CD14-positive monocyte (primary cell): ENCODE measurements at regions not wholly inside any gene's neighbourhood (a gene's known extent, or its start where the extent isn't known, plus 50 kb on each side); places are given as distances from the start of the nearest gene placed in this dataset.

Source experiments
- DNase-seq, 3 donors: peaks; one replicate each; pipeline ENCODE4 v3.0.0-alpha.2; 2011 to 2022
- H2AFZ ChIP-seq: 2 replicates; pipeline ENCODE4 v1.6.0; 2012; ENCODE audit warnings: mild to moderate bottlenecking, low read depth, low read length, inconsistent platforms; ENCODE audit not compliant: insufficient read depth, poor library complexity, severe bottlenecking
- H3K27ac ChIP-seq, 2 donors: 1 replicate in 1 of 2; 2 replicates in 1 of 2; pipeline ENCODE4 v1.5.1; 2012 to 2013; ENCODE audit warnings: low read length in 2 of 2, control low read depth in 1 of 2, inconsistent platforms in 1 of 2, low read depth in 1 of 2, mild to moderate bottlenecking in 1 of 2
- H3K27me3 ChIP-seq, 2 donors: one replicate each; pipeline versions ENCODE4 v1.6.0 to v1.6.1; 2011 to 2013; ENCODE audit warnings: low read length in 2 of 2; ENCODE audit not compliant: control insufficient read depth in 2 of 2, insufficient read depth in 2 of 2
- H3K36me3 ChIP-seq, 2 donors: replicated peaks in 1 of 2; 1 replicate in 1 of 2; 2 replicates in 1 of 2; pipeline versions ENCODE4 v1.5.1 to v1.6.1; 2012 to 2013; ENCODE audit warnings: low read length in 2 of 2, control low read depth in 1 of 2, inconsistent platforms in 1 of 2, mild to moderate bottlenecking in 1 of 2; ENCODE audit not compliant: insufficient read depth in 2 of 2, control insufficient read depth in 1 of 2
- H3K4me1 ChIP-seq, 2 donors: 1 replicate in 1 of 2; 2 replicates in 1 of 2; pipeline versions ENCODE4 v1.5.1 to v1.6.1; 2012 to 2013; ENCODE audit warnings: low read length in 2 of 2, control low read depth in 1 of 2, inconsistent platforms in 1 of 2, mild to moderate bottlenecking in 1 of 2, moderate library complexity in 1 of 2; ENCODE audit not compliant: insufficient read depth in 2 of 2, control insufficient read depth in 1 of 2
- H3K4me2 ChIP-seq: replicated peaks from 2 replicates; pipeline ENCODE3; 2012; ENCODE audit warnings: low read length, moderate library complexity, mild to moderate bottlenecking; ENCODE audit not compliant: poor library complexity, severe bottlenecking; ENCODE audit errors: extremely low read depth
- H3K4me3 ChIP-seq, 3 experiments: fragments of 200-600 bp in 1 of 3; sonication (generic) in 1 of 3; replicated peaks in 1 of 3; 1 replicate in 2 of 3; 2 replicates in 1 of 3; pipeline ENCODE4 v1.5.1; 2011 to 2013; ENCODE audit warnings: low read length in 3 of 3, mild to moderate bottlenecking in 3 of 3, control low read depth in 2 of 3, low read depth in 2 of 3, inconsistent platforms in 1 of 3, moderate library complexity in 1 of 3
- H3K79me2 ChIP-seq: 2 replicates; pipeline ENCODE4 v1.6.0; 2012; ENCODE audit warnings: mild to moderate bottlenecking, control low read depth, inconsistent platforms, low read length, moderate library complexity; ENCODE audit not compliant: insufficient read depth
- H3K9ac ChIP-seq: 2 replicates; pipeline ENCODE4 v1.6.0; 2017; ENCODE audit warnings: low read length, mild to moderate bottlenecking; ENCODE audit not compliant: insufficient read depth, poor library complexity, severe bottlenecking
- H3K9me3 ChIP-seq, 2 donors: replicated peaks in 1 of 2; 1 replicate in 1 of 2; 2 replicates in 1 of 2; pipeline versions ENCODE4 v1.5.1 to v1.6.1; 2012 to 2013; ENCODE audit warnings: low read length in 2 of 2, control low read depth in 1 of 2; ENCODE audit not compliant: control insufficient read depth in 1 of 2, insufficient read depth in 1 of 2
- H4K20me1 ChIP-seq: 2 replicates; pipeline ENCODE4 v1.6.0; 2012; ENCODE audit warnings: mild to moderate bottlenecking, low read length, control low read depth, moderate library complexity; ENCODE audit not compliant: insufficient read depth
- H3K27ac Mint-ChIP-seq, 7 donors: one replicate each; pipeline ENCODE4 v1.8.0; 2020; ENCODE audit warnings: mild to moderate bottlenecking in 7 of 7, mixed read lengths in 7 of 7, moderate library complexity in 6 of 7, inconsistent platforms in 2 of 7
- H3K27me3 Mint-ChIP-seq, 3 donors: one replicate each; pipeline ENCODE4 v1.8.0; 2021 to 2022; ENCODE audit warnings: low read depth in 3 of 3, mild to moderate bottlenecking in 3 of 3, mixed read lengths in 3 of 3, moderate library complexity in 3 of 3, inconsistent platforms in 1 of 3
- H3K36me3 Mint-ChIP-seq, 2 donors: one replicate each; pipeline ENCODE4 v1.8.0; 2020; ENCODE audit warnings: mixed read lengths in 2 of 2, inconsistent platforms in 1 of 2, mild to moderate bottlenecking in 1 of 2
- H3K4me1 Mint-ChIP-seq: one replicate; pipeline ENCODE4 v1.8.0; 2020; ENCODE audit warnings: mild to moderate bottlenecking, mixed read lengths
- H3K4me3 Mint-ChIP-seq, 2 donors: one replicate each; pipeline ENCODE4 v1.8.0; 2020; ENCODE audit warnings: mild to moderate bottlenecking in 2 of 2, mixed read lengths in 2 of 2, moderate library complexity in 1 of 2
- H3K9me3 Mint-ChIP-seq, 7 donors: one replicate each; pipeline ENCODE4 v1.8.0; 2020 to 2022; ENCODE audit warnings: mixed read lengths in 7 of 7, mild to moderate bottlenecking in 6 of 7, moderate library complexity in 6 of 7, inconsistent platforms in 2 of 7
- CTCF ChIP-seq: fragments of 200-600 bp; IDR thresholded peaks from one replicate; pipeline ENCODE4 v1.8.0; 2022; ENCODE audit warnings: antibody characterized with exemption, mild to moderate bottlenecking
- WGBS: methylation state at CpG from one replicate; pipeline ENCODE4 v1.1.5; 2013; ENCODE audit warnings: missing lambda C conversion rate; ENCODE audit not compliant: insufficient coverage; 5-methylcytosine and 5-hydroxymethylcytosine counted together
- intact Hi-C, 2 donors: fragments of 100-400 bp; cut with micrococcal nuclease; formaldehyde crosslinking; loops; one replicate each; pipeline versions ENCODE4 v1.15.0 to v1.15.1; 2023

- no peaks in the 10 kb centered on the region for H4K20me1 ChIP-seq
- no peak for TF ChIP-seq CTCF
- no peak for DNase-seq
- Mint-ChIP-seq H3K9me3 (peaks cover 0 to 9% (median 6%) of the 10 kb centered on the region in 7 donors), H3K4me3 (no peak overlapping the region), H3K36me3 (peaks cover 0 to 2% of the 10 kb centered on the region in 2 donors), H3K27me3 (peaks cover 4 to 6% (median 5%) of the 10 kb centered on the region in 3 donors), H3K27ac (no peak overlapping the region), H3K4me1 (no peaks in the 10 kb centered on the region)
- 100% methylated on average over 4 of the region's 4 CpGs for WGBS
- H3K4me2 ChIP-seq, result no peak overlapping the region
- H3K79me2 ChIP-seq, result no peaks in the 10 kb centered on the region
- no peaks in the 10 kb centered on the region for H3K36me3 ChIP-seq
- H3K9me3 ChIP-seq, result peaks cover 0 to 7% of the 10 kb centered on the region in 2 donors
- H3K27ac ChIP-seq, result no peak overlapping the region
- intact Hi-C loops, result no loop called here
- H3K4me3 ChIP-seq, result no peak overlapping the region
- H3K27me3 ChIP-seq, result no peaks in the 10 kb centered on the region
- no peak overlapping the region for H3K9ac ChIP-seq
- H2AFZ ChIP-seq, result no peak overlapping the region
- no peaks in the 10 kb centered on the region for H3K4me1 ChIP-seq
These were observed 304.9 kb downstream of the TLE3 start for GRCh38 chr15:69792823-69793222.

- H3K27ac ChIP-seq, result no peak overlapping the region
- peaks cover 0 to 7% of the 10 kb centered on the region in 2 donors for H3K9me3 ChIP-seq
- peaks cover 4 to 6% (median 5%) of the 10 kb centered on the region in 3 donors for H3K27me3 Mint-ChIP-seq
- H2AFZ ChIP-seq, result no peak overlapping the region
- WGBS, result 85% methylated on average over 8 of the region's 9 CpGs
- H3K79me2 ChIP-seq, result no peaks in the 10 kb centered on the region
- H3K27ac Mint-ChIP-seq, result no peak overlapping the region
- intact Hi-C loops, result no loop called here
- no peaks in the 10 kb centered on the region for H3K36me3 ChIP-seq
- no peak overlapping the region for H3K9ac ChIP-seq
- no peaks in the 10 kb centered on the region for H4K20me1 ChIP-seq
- no peak overlapping the region for H3K4me3 ChIP-seq
- H3K4me1 ChIP-seq, result peaks cover 3 to 4% of the 10 kb centered on the region in 2 donors
- peaks cover 3% of the 10 kb centered on the region for H3K4me1 Mint-ChIP-seq
- no peak for TF ChIP-seq CTCF
- H3K4me3 Mint-ChIP-seq, result no peak overlapping the region
- H3K9me3 Mint-ChIP-seq, result peaks cover 0 to 9% (median 6%) of the 10 kb centered on the region in 7 donors
- no peaks in the 10 kb centered on the region for H3K27me3 ChIP-seq
- no peak for DNase-seq
- H3K36me3 Mint-ChIP-seq, result peaks cover 0 to 2% of the 10 kb centered on the region in 2 donors
- no peak overlapping the region for H3K4me2 ChIP-seq
These were observed 304.3 kb downstream of the TLE3 start for GRCh38 chr15:69793431-69793780.
